PC-3 (cell line): ENCODE measurements at regions not wholly inside any gene's neighbourhood (a gene's known extent, or its start where the extent isn't known, plus 50 kb on each side); places are given as distances from the start of the nearest gene placed in this dataset.

ENCODE experiments used
- ATAC-seq: fragments of 200-7000 bp; cut with Tn5 transposase; 2 replicates; pipeline ENCODE4 v1.9.1; 2020; ENCODE audit warnings: mild to moderate bottlenecking, moderate library complexity
- BruUV-seq: library from RNA; stranded (reverse); fragments of 400-500 nt; replicated peaks from 2 replicates; lab custom pipeline; 2021; lab: Mats Ljungman, UMichigan
- CTCF ChIA-PET: fragments of 300-600 bp; sonication (Branson Sonifier 250); formaldehyde crosslinking; loops from one replicate; lab custom pipeline; 2022; ENCODE audit warnings: antibody characterized with exemption; lab: Charles Lee
- POLR2A ChIA-PET: fragments of 300-600 bp; sonication (Branson Sonifier 250); formaldehyde crosslinking; loops from one replicate; lab custom pipeline; 2022; ENCODE audit warnings: antibody characterized with exemption; ENCODE audit not compliant: unreplicated experiment; lab: Charles Lee
- DNase-seq: peaks from one replicate; pipeline ENCODE4 v3.0.0-alpha.2; 2015
- H2AFZ ChIP-seq: fragments of 300-600 bp; sonication (generic); 2 replicates; pipeline ENCODE4 v1.6.0; 2016; ENCODE audit warnings: antibody characterized with exemption, low read length
- H3F3A ChIP-seq: fragments of 300-600 bp; sonication (generic); one replicate; pipeline ENCODE4 v1.6.0; 2017; ENCODE audit warnings: antibody characterized with exemption, low read length, control low read depth, mild to moderate bottlenecking; ENCODE audit not compliant: unreplicated experiment
- H3K27ac ChIP-seq: fragments of 300-600 bp; sonication (generic); 2 replicates; pipeline ENCODE4 v1.5.1; 2016; ENCODE audit warnings: mild to moderate bottlenecking, low read length
- H3K27me3 ChIP-seq: fragments of 300-600 bp; sonication (generic); 2 replicates; pipeline ENCODE4 v1.6.1; 2016; ENCODE audit warnings: low read length, mixed read lengths
- H3K36me3 ChIP-seq: fragments of 300-600 bp; sonication (generic); 2 replicates; pipeline ENCODE4 v1.6.1; 2016; ENCODE audit warnings: low read depth, mixed run types, low read length, mixed read lengths
- H3K4me1 ChIP-seq: fragments of 300-600 bp; sonication (generic); 2 replicates; pipeline ENCODE4 v1.5.1; 2016; ENCODE audit warnings: low read length; ENCODE audit not compliant: insufficient read depth
- H3K4me2 ChIP-seq: fragments of 300-600 bp; sonication (generic); 2 replicates; pipeline ENCODE4 v1.6.0; 2016; ENCODE audit warnings: low read length
- H3K4me3 ChIP-seq: fragments of 300-600 bp; sonication (generic); 2 replicates; pipeline ENCODE4 v1.5.1; 2016; ENCODE audit warnings: mild to moderate bottlenecking, low read length, mixed read lengths
- H3K79me2 ChIP-seq: fragments of 300-600 bp; sonication (generic); 2 replicates; pipeline ENCODE4 v1.6.1; 2017; ENCODE audit warnings: low read length, mixed read lengths
- H3K9ac ChIP-seq: fragments of 300-600 bp; sonication (generic); 2 replicates; pipeline ENCODE4 v1.6.0; 2016; ENCODE audit warnings: mild to moderate bottlenecking, low read length
- H3K9me2 ChIP-seq: fragments of 300-600 bp; sonication (generic); replicated peaks from 2 replicates; pipeline ENCODE4 v1.6.1; 2016; ENCODE audit warnings: mixed run types, low read length, mixed read lengths
- H3K9me3 ChIP-seq: fragments of 300-600 bp; sonication (generic); 2 replicates; pipeline ENCODE4 v1.6.1; 2016; ENCODE audit warnings: low read length, mixed read lengths
- H4K20me1 ChIP-seq: fragments of 300-600 bp; sonication (generic); 2 replicates; pipeline ENCODE4 v1.6.1; 2016; ENCODE audit warnings: low read length, mixed read lengths
- EZH2 ChIP-seq: fragments of 300-600 bp; sonication (generic); IDR thresholded peaks from one replicate; pipeline ENCODE4 v1.6.1; 2017; ENCODE audit warnings: antibody characterized with exemption, mild to moderate bottlenecking, low read length; ENCODE audit not compliant: unreplicated experiment
- EZH2phosphoT487 ChIP-seq: fragments of 300-600 bp; sonication (generic); IDR thresholded peaks from 2 replicates; pipeline ENCODE4 v1.6.1; 2018; ENCODE audit warnings: mild to moderate bottlenecking, antibody characterized with exemption, low read length, borderline replicate concordance
- intact Hi-C: fragments of 100-400 bp; cut with micrococcal nuclease; formaldehyde crosslinking; loops from 2 replicates; pipeline ENCODE4 v1.9.0; 2023
- TF ChIP-seq, protein P1 (sequence below): fragments of 300-600 bp; sonication (generic); conservative IDR thresholded peaks from 2 replicates; pipeline ENCODE4 v1.5.1; 2017; ENCODE audit warnings: antibody characterized with exemption, low read depth, mild to moderate bottlenecking, low read length

DNA sequence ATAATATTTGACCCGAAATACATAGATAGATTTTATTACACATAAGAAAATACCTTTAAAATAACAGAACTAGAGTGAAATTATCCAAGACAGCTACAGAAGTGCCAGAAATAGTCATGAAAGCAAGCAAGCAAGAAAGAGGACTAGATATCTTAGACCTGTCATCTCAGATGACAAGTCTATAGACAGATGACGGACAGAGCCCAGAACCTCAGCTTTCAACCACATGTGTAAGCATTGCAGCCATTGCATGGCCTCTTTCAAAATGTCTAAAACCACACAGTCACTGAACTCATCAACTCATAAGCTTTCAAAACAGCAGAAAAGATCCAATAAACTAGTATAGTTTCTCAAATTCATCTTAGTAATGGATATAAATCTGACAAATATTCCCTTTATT, 59.8 kb upstream of the FHIT start:
- ATAC-seq (no peak), DNase-seq (no peak)
- intact Hi-C loops, result no loop called here
- Histone ChIP-seq H3K4me1 (no peaks in the 10 kb centered on the region), H2AFZ (no peak overlapping the region), H4K20me1 (no peaks in the 10 kb centered on the region), H3K4me3 (no peak overlapping the region), H3F3A (no peaks in the 10 kb centered on the region), H3K27ac (no peak overlapping the region), H3K9me2 (no peaks in the 10 kb centered on the region), H3K4me2 (no peak overlapping the region), H3K9ac (no peak overlapping the region), H3K9me3 (no peaks in the 10 kb centered on the region), H3K36me3 (no peaks in the 10 kb centered on the region), H3K79me2 (no peaks in the 10 kb centered on the region), H3K27me3 (peaks cover 41% of the 10 kb centered on the region)
- TF ChIP-seq EZH2phosphoT487 (no peak), EZH2 (no peak)
- TF ChIP-seq, protein P1, sequence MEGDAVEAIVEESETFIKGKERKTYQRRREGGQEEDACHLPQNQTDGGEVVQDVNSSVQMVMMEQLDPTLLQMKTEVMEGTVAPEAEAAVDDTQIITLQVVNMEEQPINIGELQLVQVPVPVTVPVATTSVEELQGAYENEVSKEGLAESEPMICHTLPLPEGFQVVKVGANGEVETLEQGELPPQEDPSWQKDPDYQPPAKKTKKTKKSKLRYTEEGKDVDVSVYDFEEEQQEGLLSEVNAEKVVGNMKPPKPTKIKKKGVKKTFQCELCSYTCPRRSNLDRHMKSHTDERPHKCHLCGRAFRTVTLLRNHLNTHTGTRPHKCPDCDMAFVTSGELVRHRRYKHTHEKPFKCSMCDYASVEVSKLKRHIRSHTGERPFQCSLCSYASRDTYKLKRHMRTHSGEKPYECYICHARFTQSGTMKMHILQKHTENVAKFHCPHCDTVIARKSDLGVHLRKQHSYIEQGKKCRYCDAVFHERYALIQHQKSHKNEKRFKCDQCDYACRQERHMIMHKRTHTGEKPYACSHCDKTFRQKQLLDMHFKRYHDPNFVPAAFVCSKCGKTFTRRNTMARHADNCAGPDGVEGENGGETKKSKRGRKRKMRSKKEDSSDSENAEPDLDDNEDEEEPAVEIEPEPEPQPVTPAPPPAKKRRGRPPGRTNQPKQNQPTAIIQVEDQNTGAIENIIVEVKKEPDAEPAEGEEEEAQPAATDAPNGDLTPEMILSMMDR, result no peak
- ChIA-PET CTCF (no interaction called here), POLR2A (no interaction called here)
- BruUV-seq, result no TSS peak

DNA sequence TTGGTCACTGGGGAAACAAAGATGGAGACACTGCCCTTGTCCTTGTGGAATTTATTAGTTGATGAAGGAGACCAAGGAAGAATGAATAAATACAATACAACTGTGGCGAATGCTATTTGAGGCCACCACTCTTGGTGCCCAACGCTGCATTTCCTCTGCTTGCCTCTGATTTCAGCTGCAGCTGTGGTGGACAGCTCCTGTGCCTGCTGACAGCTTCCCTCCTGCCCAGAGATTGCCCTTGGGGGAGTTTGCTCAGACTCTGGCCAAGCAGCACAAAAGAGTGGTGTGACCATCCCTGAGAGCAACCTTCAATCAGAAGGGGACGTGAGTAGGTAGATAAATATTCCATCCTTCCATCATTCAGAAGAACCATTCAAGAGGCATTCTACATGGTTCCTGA, 64.6 kb upstream of the FHIT start:
- TF ChIP-seq EZH2phosphoT487 (no peak), EZH2 (no peak)
- TF ChIP-seq, protein P1, result no peak
- H3K27me3 ChIP-seq, result peaks cover 23% of the 10 kb centered on the region
- H3K4me3 ChIP-seq, result no peak overlapping the region
- POLR2A ChIA-PET, result no interaction called here
- no peak overlapping the region for H3K27ac ChIP-seq
- H3K9me3 ChIP-seq, result no peaks in the 10 kb centered on the region
- ATAC-seq (no peak), DNase-seq (peak; percentile 5)
- H4K20me1 ChIP-seq, result no peaks in the 10 kb centered on the region
- H2AFZ ChIP-seq, result no peak overlapping the region
- H3K4me2 ChIP-seq, result no peak overlapping the region
- H3K4me1 ChIP-seq, result no peaks in the 10 kb centered on the region
- no TSS peak for BruUV-seq
- CTCF ChIA-PET, result no interaction called here
- H3K9ac ChIP-seq, result no peak overlapping the region
- intact Hi-C loops, result no loop called here
- no peaks in the 10 kb centered on the region for H3F3A ChIP-seq
- no peaks in the 10 kb centered on the region for H3K9me2 ChIP-seq
- H3K36me3 ChIP-seq, result no peaks in the 10 kb centered on the region
- no peaks in the 10 kb centered on the region for H3K79me2 ChIP-seq

DNA sequence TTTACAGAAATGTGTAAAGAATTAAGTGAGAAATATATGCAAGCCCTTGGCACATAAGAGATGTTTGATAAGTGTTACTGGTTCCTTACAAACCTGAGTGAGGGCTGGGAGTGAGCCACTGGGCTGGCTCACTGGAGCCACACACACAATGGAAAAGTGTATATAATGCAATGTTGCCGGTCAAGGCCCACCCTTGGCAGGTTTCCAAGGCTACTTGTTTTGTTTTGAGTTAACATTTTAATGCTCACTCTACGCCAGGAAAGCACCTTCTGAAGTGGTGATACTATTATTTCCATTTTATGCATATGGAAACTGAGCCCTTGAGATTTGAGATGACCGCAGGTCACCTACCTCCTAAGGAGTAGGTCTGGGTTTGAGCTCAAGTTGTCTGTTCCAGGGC, 71.8 kb upstream of the FHIT start:
- BruUV-seq, result no TSS peak
- no peak overlapping the region for H3K4me3 ChIP-seq
- ChIA-PET CTCF (no interaction called here), POLR2A (no interaction called here)
- no peak overlapping the region for H2AFZ ChIP-seq
- H3K27ac ChIP-seq, result no peak overlapping the region
- no peaks in the 10 kb centered on the region for H3K79me2 ChIP-seq
- H3K27me3 ChIP-seq, result peaks cover 8% of the 10 kb centered on the region; the same call in 1 of the 2 replicates
- intact Hi-C loops, result no loop called here
- DNase-seq (no peak), ATAC-seq (no peak)
- no peak overlapping the region for H3K4me2 ChIP-seq
- TF ChIP-seq EZH2, result no peak
- TF ChIP-seq EZH2phosphoT487, result no peak
- TF ChIP-seq, protein P1, result no peak
- H3K9me2 ChIP-seq, result no peaks in the 10 kb centered on the region
- H3F3A ChIP-seq, result no peaks in the 10 kb centered on the region
- no peaks in the 10 kb centered on the region for H3K9me3 ChIP-seq
- no peaks in the 10 kb centered on the region for H3K36me3 ChIP-seq
- no peaks in the 10 kb centered on the region for H3K4me1 ChIP-seq
- no peak overlapping the region for H3K9ac ChIP-seq
- H4K20me1 ChIP-seq, result no peaks in the 10 kb centered on the region
